OCI-LY7 (cell line): ENCODE measurements at regions not wholly inside any gene's neighbourhood (a gene's known extent, or its start where the extent isn't known, plus 50 kb on each side); places are given as distances from the start of the nearest gene placed in this dataset.

Source experiments
- BruUV-seq: library from RNA; stranded (reverse); fragments of 400-500 nt; replicated peaks from 2 replicates; lab custom pipeline; 2021; lab: Mats Ljungman, UMichigan
- CTCF ChIA-PET: fragments of 300-600 bp; sonication (Branson Sonifier 250); formaldehyde crosslinking; loops from one replicate; lab custom pipeline; 2022; ENCODE audit warnings: antibody characterized with exemption; ENCODE audit not compliant: unreplicated experiment; lab: Charles Lee
- POLR2A ChIA-PET: fragments of 300-600 bp; sonication (Branson Sonifier 250); formaldehyde crosslinking; loops from one replicate; lab custom pipeline; 2022; ENCODE audit warnings: antibody characterized with exemption; lab: Charles Lee
- DNase-seq: peaks from one replicate; pipeline ENCODE4 v3.0.0-alpha.2; 2015; ENCODE audit warnings: low spot score
- H2AFZ ChIP-seq: fragments of 200-600 bp; sonication (generic), shearing (Covaris generic); 2 replicates; pipeline ENCODE4 v1.6.1; 2014; ENCODE audit warnings: mild to moderate bottlenecking, antibody characterized with exemption, low read length, moderate library complexity
- H3K27ac ChIP-seq: fragments of 200-600 bp; sonication (generic); 2 replicates; pipeline ENCODE4 v1.5.1; 2014; ENCODE audit warnings: mixed run types, low read depth, mild to moderate bottlenecking, moderate library complexity, low read length, inconsistent platforms; ENCODE audit not compliant: poor library complexity, severe bottlenecking
- H3K36me3 ChIP-seq: fragments of 200-600 bp; sonication (generic); 2 replicates; pipeline ENCODE4 v1.6.1; 2014; ENCODE audit warnings: mild to moderate bottlenecking, antibody characterized with exemption, low read length, moderate library complexity, mixed read lengths; ENCODE audit not compliant: insufficient read depth
- H3K4me1 ChIP-seq: fragments of 200-600 bp; sonication (generic); 2 replicates; pipeline ENCODE4 v1.5.1; 2014; ENCODE audit warnings: mild to moderate bottlenecking, low read length; ENCODE audit not compliant: insufficient read depth, poor library complexity, severe bottlenecking
- H3K4me2 ChIP-seq: fragments of 200-600 bp; sonication (generic); 2 replicates; pipeline ENCODE4 v1.6.1; 2014; ENCODE audit warnings: mild to moderate bottlenecking, low read length
- H3K4me3 ChIP-seq: fragments of 200-600 bp; sonication (generic); 2 replicates; pipeline ENCODE4 v1.5.1; 2014; ENCODE audit warnings: mild to moderate bottlenecking, low read depth, low read length; ENCODE audit not compliant: poor library complexity, severe bottlenecking
- H3K79me2 ChIP-seq: fragments of 200-600 bp; sonication (generic); 2 replicates; pipeline ENCODE4 v1.6.1; 2016; ENCODE audit warnings: low read depth, mild to moderate bottlenecking, low read length, moderate library complexity, mixed read lengths; ENCODE audit not compliant: insufficient read depth
- H3K9me2 ChIP-seq: fragments of 200-600 bp; sonication (generic); 2 replicates; pipeline ENCODE4 v1.6.1; 2016; ENCODE audit warnings: mild to moderate bottlenecking, low read length, mixed read lengths; ENCODE audit not compliant: insufficient read depth
- H3K9me3 ChIP-seq: fragments of 200-600 bp; sonication (generic); 2 replicates; pipeline ENCODE4 v1.6.1; 2014; ENCODE audit warnings: mild to moderate bottlenecking, mixed run types, low read length, mixed read lengths
- H4K20me1 ChIP-seq: fragments of 200-600 bp; sonication (generic); 2 replicates; pipeline ENCODE4 v1.6.1; 2014; ENCODE audit warnings: mild to moderate bottlenecking, antibody characterized with exemption, low read length, moderate library complexity, mixed read lengths; ENCODE audit not compliant: insufficient read depth
- CTCF ChIP-seq: fragments of 200-600 bp; sonication (generic); conservative IDR thresholded peaks from 2 replicates; pipeline ENCODE4 v1.5.1; 2014; ENCODE audit warnings: mild to moderate bottlenecking, antibody characterized with exemption, low read length, moderate library complexity, mixed read lengths
- EZH2phosphoT487 ChIP-seq: fragments of 200-600 bp; sonication (generic); IDR thresholded peaks from 2 replicates; pipeline ENCODE4 v1.6.1; 2018; ENCODE audit warnings: low read depth, borderline replicate concordance, mild to moderate bottlenecking, mixed run types, antibody characterized with exemption, low read length, moderate library complexity, mixed read lengths
- intact Hi-C: fragments of 100-400 bp; cut with micrococcal nuclease; formaldehyde crosslinking; loops from one replicate; pipeline ENCODE4 v1.10.0; 2022; ENCODE audit not compliant: unreplicated experiment

- TF ChIP-seq CTCF: no peak
- no peak for TF ChIP-seq EZH2phosphoT487
- POLR2A ChIA-PET: interaction anchor here (1.1 to 3.0 kb wide), 2 partner anchors 8 to 9 kb away, joined by 4 to 12 read pairs; no protein-coding TSS in a partner anchor
- BruUV-seq: no TSS peak
- Histone ChIP-seq H3K27ac (no peak overlapping the region), H3K79me2 (no peaks in the 10 kb centered on the region), H3K4me2 (no peak overlapping the region), H2AFZ (no peak overlapping the region), H3K9me2 (no peaks in the 10 kb centered on the region), H3K36me3 (no peaks in the 10 kb centered on the region), H4K20me1 (no peaks in the 10 kb centered on the region), H3K4me3 (no peak overlapping the region), H3K9me3 (no peaks in the 10 kb centered on the region), H3K4me1 (no peaks in the 10 kb centered on the region)
- DNase-seq: no peak
- intact Hi-C loops: no loop called here
- CTCF ChIA-PET: no interaction called here
Measured at GRCh38 chr12:89831310-89832095, 122.9 kb upstream of the ATP2B1 start.

GRCh38 chr12:89829434-89829975 lies 120.9 kb upstream of the ATP2B1 start:
- ChIA-PET POLR2A (interaction anchor here (0.6 to 3.0 kb wide), 6 partner anchors 10 to 707 kb away, joined by 3 to 12 read pairs (median 3); no protein-coding TSS in a partner anchor), CTCF (no interaction called here)
- no peak overlapping the region for H3K4me3 ChIP-seq
- no peaks in the 10 kb centered on the region for H3K9me3 ChIP-seq
- BruUV-seq: no TSS peak
- no peaks in the 10 kb centered on the region for H3K9me2 ChIP-seq
- TF ChIP-seq CTCF: no peak
- TF ChIP-seq EZH2phosphoT487: no peak
- H2AFZ ChIP-seq: no peak overlapping the region
- no peak overlapping the region for H3K27ac ChIP-seq
- H3K4me2 ChIP-seq: no peak overlapping the region
- intact Hi-C loops: no loop called here
- H3K4me1 ChIP-seq: peaks cover 14% of the 10 kb centered on the region
- no peaks in the 10 kb centered on the region for H3K79me2 ChIP-seq
- DNase-seq: no peak
- no peaks in the 10 kb centered on the region for H3K36me3 ChIP-seq
- H4K20me1 ChIP-seq: no peaks in the 10 kb centered on the region

- no TSS peak for BruUV-seq
- Histone ChIP-seq H3K9me2 (no peaks in the 10 kb centered on the region), H2AFZ (no peak overlapping the region), H3K79me2 (no peaks in the 10 kb centered on the region), H3K27ac (no peak overlapping the region), H3K36me3 (no peaks in the 10 kb centered on the region), H3K4me3 (no peak overlapping the region), H4K20me1 (no peaks in the 10 kb centered on the region), H3K9me3 (no peaks in the 10 kb centered on the region), H3K4me1 (peaks cover 14% of the 10 kb centered on the region), H3K4me2 (no peak overlapping the region)
- CTCF ChIA-PET: no interaction called here
- TF ChIP-seq EZH2phosphoT487: no peak
- no peak for TF ChIP-seq CTCF
- POLR2A ChIA-PET: interaction anchor here (0.7 to 3.0 kb wide), 3 partner anchors 11 to 28 kb away, joined by 3 to 12 read pairs (median 3); no protein-coding TSS in a partner anchor
- DNase-seq: no peak
- intact Hi-C loops: no loop called here
Measured at GRCh38 chr12:89828575-89828974, 119.9 kb upstream of the ATP2B1 start.
